Lung (tissue), 11 donors: ENCODE measurements at regions not wholly inside any gene's neighbourhood (a gene's known extent, or its start where the extent isn't known, plus 50 kb on each side); places are given as distances from the start of the nearest gene placed in this dataset.
A peak's percentile ranks its signal among the peaks of the same experiment; 100 is the strongest.

ENCODE experiments used
- ATAC-seq: fragments of 200-7000 bp; cut with Tn5 transposase; one replicate; pipeline ENCODE4 v1.9.1; 2020; ENCODE audit warnings: moderate number of reproducible peaks; ENCODE audit not compliant: insufficient read depth, low FRiP score
- DNase-seq, 3 donors: peaks; one replicate each; pipeline ENCODE4 v3.0.0-alpha.2; 2013 to 2017
- H3K27ac ChIP-seq, 2 donors: one replicate each; pipeline ENCODE4 v1.5.1; 2013; ENCODE audit warnings: mild to moderate bottlenecking in 2 of 2, moderate library complexity in 2 of 2, control low read depth in 1 of 2, inconsistent platforms in 1 of 2, low read depth in 1 of 2, low read length in 1 of 2
- H3K27me3 ChIP-seq, 3 donors: one replicate each; pipeline ENCODE4 v1.5.1; 2013; ENCODE audit warnings: low read length in 2 of 3; ENCODE audit not compliant: control insufficient read depth in 3 of 3, insufficient read depth in 3 of 3
- H3K36me3 ChIP-seq, 4 donors: one replicate each; pipeline ENCODE4 v1.5.1; 2013; ENCODE audit warnings: low read length in 4 of 4, mild to moderate bottlenecking in 1 of 4, moderate library complexity in 1 of 4; ENCODE audit not compliant: control insufficient read depth in 4 of 4, insufficient read depth in 4 of 4
- H3K4me1 ChIP-seq, 5 donors: one replicate each; pipeline ENCODE4 v1.5.1; 2013; ENCODE audit warnings: low read length in 5 of 5, mild to moderate bottlenecking in 2 of 5, moderate library complexity in 1 of 5; ENCODE audit not compliant: control insufficient read depth in 5 of 5, insufficient read depth in 5 of 5
- H3K4me3 ChIP-seq: one replicate; pipeline ENCODE4 v1.5.1; 2013; ENCODE audit warnings: mild to moderate bottlenecking, control low read depth, moderate library complexity
- H3K9ac ChIP-seq, 2 donors: one replicate each; pipeline ENCODE4 v1.5.1; 2013; ENCODE audit warnings: low read length in 2 of 2, control low read depth in 1 of 2; ENCODE audit not compliant: insufficient read depth in 1 of 2
- H3K9me3 ChIP-seq, 4 donors: one replicate each; pipeline ENCODE4 v1.5.1; 2013; ENCODE audit warnings: low read length in 3 of 4, mild to moderate bottlenecking in 1 of 4, moderate library complexity in 1 of 4; ENCODE audit not compliant: control insufficient read depth in 4 of 4, insufficient read depth in 3 of 4
- CTCF ChIP-seq: IDR thresholded peaks from 2 replicates; pipeline ENCODE4 v1.5.1; 2012; ENCODE audit warnings: mild to moderate bottlenecking; ENCODE audit errors: control extremely low read depth, extremely low read depth
- WGBS, 2 donors: extraction: QIAGEN DNeasy Blood & Tissue Kit; methylation state at CpG; one replicate each; pipeline ENCODE4 v1.1.7; 2013; 5-methylcytosine and 5-hydroxymethylcytosine counted together
- donor health status: control.
- donor health status: control.
- donor health status: Bipolar disorder and iron deficiency.
- donor health status: healthy.
- donor health status: DM: yes; HTN: yes; CAD: no.

DNA sequence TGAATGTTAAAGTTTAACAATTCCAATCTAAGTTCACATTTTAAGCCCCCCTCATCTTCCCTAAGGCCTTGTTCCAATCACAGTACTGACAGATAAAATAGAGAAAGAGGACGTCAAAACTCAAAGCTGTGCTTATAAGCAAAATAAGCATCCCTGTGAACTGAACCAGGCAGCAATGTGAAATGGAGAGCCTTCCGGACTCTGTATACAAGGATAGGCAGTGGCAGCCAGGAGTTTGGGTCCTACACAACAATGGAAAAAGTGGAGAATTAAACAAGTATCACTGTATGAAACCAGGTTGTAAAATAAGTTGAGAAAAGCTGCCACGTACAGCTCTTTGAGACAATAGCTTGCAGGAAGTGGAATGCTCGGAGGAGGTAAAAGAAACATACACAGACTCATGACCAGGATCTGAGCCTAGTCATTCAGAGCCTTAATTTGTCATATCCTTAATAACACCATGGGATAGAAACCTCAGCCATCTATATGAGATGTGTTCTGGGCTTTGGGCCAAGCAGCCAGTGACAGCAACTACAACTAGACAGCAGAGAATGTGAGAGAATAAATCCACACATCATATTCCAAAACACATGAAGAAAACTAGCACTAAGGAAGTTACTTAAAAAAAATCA is 55.2 kb upstream of the PALMD start:
- H3K27ac ChIP-seq: peak overlapping the region; percentile 56 to 86
- ATAC-seq: no peak
- WGBS, 2 donors: 40 to 59% methylated on average over 4 of the region's 4 CpGs

GRCh38 chr1:99591886-99592285 is 54.0 kb upstream of the PALMD start:
- Histone ChIP-seq H3K27me3 (no peaks in the 10 kb centered on the region), H3K9me3 (peaks cover 0 to 2% (median 0%) of the 10 kb centered on the region in 4 donors), H3K4me1 (peaks cover 0 to 7% (median 0%) of the 10 kb centered on the region in 5 donors), H3K9ac (no peak overlapping the region), H3K27ac (no peak overlapping the region), H3K36me3 (no peaks in the 10 kb centered on the region), H3K4me3 (no peak overlapping the region)
- ATAC-seq: no peak
- 92% methylated on average over 1 of the region's 1 CpG for WGBS, 2 donors
- no peak for DNase-seq
- TF ChIP-seq CTCF: no peak

More for the DNA sequence above, 55.2 kb upstream of the PALMD start:
- Histone ChIP-seq H3K4me1 (peaks cover 0 to 7% (median 0%) of the 10 kb centered on the region in 5 donors), H3K27me3 (no peaks in the 10 kb centered on the region), H3K9me3 (peaks cover 0 to 2% (median 0%) of the 10 kb centered on the region in 4 donors), H3K36me3 (no peaks in the 10 kb centered on the region), H3K9ac (no peak overlapping the region), H3K4me3 (no peak overlapping the region)
- TF ChIP-seq CTCF: no peak
- peak; percentile 64 to 88 (median 80) for DNase-seq

- H3K36me3 ChIP-seq: no peaks in the 10 kb centered on the region
- no peaks in the 10 kb centered on the region for H3K27me3 ChIP-seq
- 27 to 42% methylated on average over 2 of the region's 2 CpGs for WGBS, 2 donors
- DNase-seq (no peak), ATAC-seq (no peak)
- peaks cover 0 to 7% (median 0%) of the 10 kb centered on the region in 5 donors for H3K4me1 ChIP-seq
- no peak overlapping the region for H3K4me3 ChIP-seq
- peaks cover 0 to 2% (median 0%) of the 10 kb centered on the region in 4 donors for H3K9me3 ChIP-seq
- no peak overlapping the region for H3K9ac ChIP-seq
- no peak overlapping the region for H3K27ac ChIP-seq
- TF ChIP-seq CTCF: no peak
These were observed 51.7 kb upstream of the PALMD start for GRCh38 chr1:99594205-99594604.

DNA sequence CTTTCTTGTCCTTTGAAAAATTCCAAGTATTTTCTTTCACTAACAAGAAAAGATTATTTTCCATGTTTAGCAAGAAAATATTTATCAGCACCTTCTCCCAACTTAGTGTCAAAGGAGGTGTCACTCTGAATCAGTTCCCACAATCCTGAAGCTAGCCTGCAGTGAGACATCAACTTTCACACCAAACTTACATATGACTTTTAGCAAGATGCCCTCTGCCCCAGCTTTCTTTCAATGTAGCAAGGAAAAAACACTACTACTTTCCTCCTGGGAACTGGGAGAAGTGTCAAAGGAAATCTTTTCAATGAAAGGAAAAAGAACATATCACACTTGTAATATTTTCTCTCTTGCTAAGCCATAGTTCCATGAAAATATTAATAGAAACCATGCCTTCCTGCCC is 50.9 kb upstream of the PALMD start:
- Histone ChIP-seq H3K4me1 (peaks cover 0 to 7% (median 0%) of the 10 kb centered on the region in 5 donors), H3K9me3 (no peaks in the 10 kb centered on the region), H3K4me3 (no peak overlapping the region), H3K27ac (no peak overlapping the region), H3K36me3 (no peaks in the 10 kb centered on the region), H3K27me3 (no peaks in the 10 kb centered on the region), H3K9ac (no peak overlapping the region)
- DNase-seq: no peak
- TF ChIP-seq CTCF: no peak
- ATAC-seq: no peak
